ENCODE measurements at regions not wholly inside any gene's neighbourhood (a gene's known extent, or its start where the extent isn't known, plus 50 kb on each side); places are given as distances from the start of the nearest gene placed in this dataset.
A peak's percentile ranks its signal among the peaks of the same experiment; 100 is the strongest.

DNA sequence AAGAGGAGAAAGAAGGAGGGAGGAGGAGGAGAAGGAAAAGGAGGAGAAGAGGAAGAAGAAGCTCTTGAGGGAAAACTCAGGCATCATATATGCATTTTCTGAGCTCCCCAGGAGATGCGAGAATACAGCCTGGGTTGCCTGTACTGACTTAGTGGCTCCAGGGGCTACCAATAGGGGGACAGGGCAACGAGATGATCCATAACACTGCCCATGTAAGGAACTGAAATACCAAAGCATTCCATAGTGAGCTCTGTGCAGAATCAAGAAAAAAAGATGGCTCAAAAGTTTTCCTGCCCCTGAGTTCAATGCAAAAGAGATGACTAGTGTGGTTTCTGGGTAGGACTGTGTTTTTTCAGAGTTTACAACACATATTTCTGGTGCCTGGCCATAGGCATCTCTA lies 258.7 kb downstream of the ALDH8A1 start:
- DNase-seq (ENCODE audit: extremely low read depth in 1 of 11, low read depth in 9 of 11, low spot score in 4 of 11), result no peak

- DNase-seq (ENCODE audit: extremely low read depth in 1 of 11, low read depth in 9 of 11, low spot score in 4 of 11), result no peak
Measured at GRCh38 chr6:134690048-134690447, 259.9 kb downstream of the ALDH8A1 start.

GRCh38 chr6:134689641-134690040 lies 260.3 kb downstream of the ALDH8A1 start:
- DNase-seq (ENCODE audit: extremely low read depth in 1 of 11, low read depth in 9 of 11, low spot score in 4 of 11), result no peak

- no peak for DNase-seq (ENCODE audit: extremely low read depth in 1 of 11, low read depth in 9 of 11, low spot score in 4 of 11)
Measured at GRCh38 chr6:134689177-134689576, 260.7 kb downstream of the ALDH8A1 start.

- DNase-seq (ENCODE audit: extremely low read depth in 1 of 11, low read depth in 9 of 11, low spot score in 4 of 11), result no peak
Measured at GRCh38 chr6:134686071-134686470, 263.8 kb downstream of the ALDH8A1 start.

GRCh38 chr6:134684423-134684795 lies 265.5 kb downstream of the ALDH8A1 start:
- DNase-seq (ENCODE audit: extremely low read depth in 1 of 11, low read depth in 9 of 11, low spot score in 4 of 11), result no peak

GRCh38 chr6:134683783-134684422 lies 266.0 kb downstream of the ALDH8A1 start:
- DNase-seq (ENCODE audit: extremely low read depth in 1 of 11, low read depth in 9 of 11, low spot score in 4 of 11), result no peak

DNA sequence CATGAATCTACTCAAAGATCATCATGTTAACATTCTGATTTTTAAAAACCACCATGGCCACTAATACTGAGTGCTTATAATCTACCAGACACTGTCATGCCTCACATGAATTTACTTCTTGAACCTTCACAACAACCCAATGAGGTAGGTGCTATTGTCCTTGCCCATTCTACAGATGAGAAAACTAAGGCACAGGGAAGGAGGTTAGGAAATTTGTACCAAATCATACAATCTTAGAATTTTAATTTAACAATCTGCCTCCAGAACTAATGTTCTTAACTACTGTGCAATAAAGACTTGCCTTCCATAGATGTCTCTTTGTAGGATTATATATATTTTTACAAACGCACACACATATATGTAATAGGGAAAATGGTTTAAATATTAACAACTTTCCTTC lies 269.5 kb downstream of the ALDH8A1 start:
- no peak for DNase-seq (ENCODE audit: extremely low read depth in 1 of 11, low read depth in 9 of 11, low spot score in 4 of 11)

DNA sequence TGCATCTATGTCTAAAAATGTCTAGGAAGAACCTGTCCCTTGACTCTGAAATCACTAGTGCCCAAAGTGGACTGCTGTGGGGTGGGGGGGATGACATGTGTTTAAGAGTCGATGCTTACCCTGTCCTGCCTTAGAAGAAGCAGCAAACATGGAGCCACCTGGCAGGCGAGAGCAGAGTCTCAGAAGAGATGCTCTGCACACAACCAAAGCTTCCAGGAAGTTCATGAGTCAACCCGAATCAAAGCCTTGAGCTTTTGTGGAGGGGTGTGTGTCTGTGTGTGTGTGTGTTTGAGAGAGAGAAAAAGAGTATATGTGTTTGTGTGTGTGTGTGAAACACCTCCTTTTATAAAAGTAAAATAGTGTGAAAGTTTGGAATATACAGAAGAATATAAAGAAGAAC lies 269.9 kb downstream of the ALDH8A1 start:
- no peak for DNase-seq (ENCODE audit: extremely low read depth in 1 of 11, low read depth in 9 of 11, low spot score in 4 of 11)

DNA sequence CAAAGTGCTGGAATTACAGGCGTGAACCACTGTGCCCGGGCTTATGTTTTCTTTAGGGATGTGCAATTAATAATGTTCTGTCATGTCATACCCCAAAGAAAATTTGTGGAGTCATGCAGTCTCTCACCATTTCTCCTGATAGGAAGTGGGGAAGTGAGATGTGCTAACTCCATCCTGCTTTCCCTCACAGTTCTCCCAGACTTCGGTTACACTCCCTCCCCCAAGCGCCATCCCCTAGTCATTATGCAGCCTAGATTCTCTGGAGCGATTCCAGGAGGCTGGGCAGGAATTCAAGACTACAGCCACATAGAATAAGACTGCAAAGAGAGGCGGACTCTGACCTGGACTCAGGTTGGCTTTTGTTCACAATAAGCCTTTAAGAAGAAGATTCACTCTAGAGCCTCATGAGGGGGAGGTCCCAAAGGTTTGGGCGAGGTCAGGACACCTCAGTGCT lies 271.4 kb downstream of the ALDH8A1 start:
- peak in 8 of 11 donors; percentile 22 to 82 (median 51) for DNase-seq (ENCODE audit: extremely low read depth in 1 of 11, low read depth in 9 of 11, low spot score in 4 of 11)

DNA sequence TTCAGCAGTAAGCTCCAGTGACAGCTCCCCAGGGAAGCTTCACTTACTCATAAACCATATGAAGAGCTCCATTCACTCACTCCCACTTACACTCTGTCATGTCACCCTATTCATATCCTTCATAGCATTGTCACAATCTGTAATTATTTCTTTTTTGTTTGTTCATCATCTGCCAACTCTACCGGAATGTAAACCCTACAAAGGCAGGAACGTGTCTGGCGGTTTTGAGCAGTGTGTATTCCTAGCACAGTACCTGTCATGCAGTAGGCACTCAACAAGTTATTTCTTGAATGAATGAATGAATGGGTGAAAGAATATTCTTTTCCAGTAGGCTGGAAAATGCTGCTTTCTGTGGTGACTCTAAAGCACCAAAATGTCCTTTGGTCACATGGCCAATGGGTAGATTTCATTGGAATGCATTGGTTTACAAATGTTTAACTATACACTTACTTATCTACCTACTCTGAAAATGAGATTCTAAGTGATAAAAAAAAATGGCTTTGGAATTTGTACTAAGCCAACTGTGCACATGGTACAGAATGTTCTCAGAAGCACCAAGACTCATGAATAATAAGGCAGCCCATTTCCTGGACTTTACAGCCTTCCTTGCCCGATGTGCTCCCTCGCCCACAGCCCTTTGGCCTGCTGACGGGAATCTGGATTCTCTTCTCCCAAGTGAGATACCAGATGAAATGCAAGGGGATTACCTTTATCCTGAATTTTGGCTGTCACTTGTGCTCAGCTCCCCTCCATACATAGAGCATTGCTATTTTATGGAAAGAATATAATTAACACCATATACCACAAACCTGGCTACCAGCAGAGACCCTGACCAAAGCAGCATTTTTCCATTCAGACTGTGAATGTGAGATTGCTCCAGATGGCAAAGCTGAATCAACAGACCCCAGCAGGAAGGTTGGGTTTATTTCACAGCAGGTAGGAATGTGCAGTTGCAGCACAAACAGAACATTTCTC lies 273.3 kb downstream of the ALDH8A1 start:
- DNase-seq (ENCODE audit: extremely low read depth in 1 of 11, low read depth in 9 of 11, low spot score in 4 of 11), result no peak

GRCh38 chr6:134675110-134676054 lies 274.5 kb downstream of the ALDH8A1 start:
- DNase-seq (ENCODE audit: extremely low read depth in 1 of 11, low read depth in 9 of 11, low spot score in 4 of 11), result no peak

DNA sequence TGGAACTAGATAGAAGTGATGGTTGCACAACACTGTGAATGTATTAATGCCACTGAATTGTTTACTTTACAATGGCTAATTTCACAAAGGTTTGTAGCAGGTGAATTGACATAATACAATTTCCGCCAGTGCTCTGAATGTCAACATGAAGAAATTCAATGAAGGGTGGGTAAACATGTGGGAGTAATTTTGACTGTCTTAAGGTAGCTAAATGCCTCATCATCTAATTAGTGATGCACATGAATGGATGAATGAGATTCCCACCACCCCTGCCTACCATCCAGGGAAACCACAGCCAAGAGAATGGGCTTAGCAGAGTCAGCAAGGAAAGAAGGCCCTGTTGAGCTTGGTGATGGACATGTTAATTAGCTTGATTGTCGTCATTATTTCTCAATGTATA lies 275.3 kb downstream of the ALDH8A1 start:
- no peak for DNase-seq (ENCODE audit: extremely low read depth in 1 of 11, low read depth in 9 of 11, low spot score in 4 of 11)

GRCh38 chr6:134669485-134669884 lies 280.4 kb downstream of the ALDH8A1 start:
- peak in 1 of 11 donors; percentile 33 for DNase-seq (ENCODE audit: extremely low read depth in 1 of 11, low read depth in 9 of 11, low spot score in 4 of 11)

- no peak for DNase-seq (ENCODE audit: extremely low read depth in 1 of 11, low read depth in 9 of 11, low spot score in 4 of 11)
Measured at GRCh38 chr6:134667111-134667510, 282.8 kb downstream of the ALDH8A1 start.

- no peak for DNase-seq (ENCODE audit: extremely low read depth in 1 of 11, low read depth in 9 of 11, low spot score in 4 of 11)
Measured at GRCh38 chr6:134666125-134666524, 283.8 kb downstream of the ALDH8A1 start.

- no peak for DNase-seq (ENCODE audit: extremely low read depth in 1 of 11, low read depth in 9 of 11, low spot score in 4 of 11)
Measured at GRCh38 chr6:134665029-134665723, 284.7 kb downstream of the ALDH8A1 start.

DNA sequence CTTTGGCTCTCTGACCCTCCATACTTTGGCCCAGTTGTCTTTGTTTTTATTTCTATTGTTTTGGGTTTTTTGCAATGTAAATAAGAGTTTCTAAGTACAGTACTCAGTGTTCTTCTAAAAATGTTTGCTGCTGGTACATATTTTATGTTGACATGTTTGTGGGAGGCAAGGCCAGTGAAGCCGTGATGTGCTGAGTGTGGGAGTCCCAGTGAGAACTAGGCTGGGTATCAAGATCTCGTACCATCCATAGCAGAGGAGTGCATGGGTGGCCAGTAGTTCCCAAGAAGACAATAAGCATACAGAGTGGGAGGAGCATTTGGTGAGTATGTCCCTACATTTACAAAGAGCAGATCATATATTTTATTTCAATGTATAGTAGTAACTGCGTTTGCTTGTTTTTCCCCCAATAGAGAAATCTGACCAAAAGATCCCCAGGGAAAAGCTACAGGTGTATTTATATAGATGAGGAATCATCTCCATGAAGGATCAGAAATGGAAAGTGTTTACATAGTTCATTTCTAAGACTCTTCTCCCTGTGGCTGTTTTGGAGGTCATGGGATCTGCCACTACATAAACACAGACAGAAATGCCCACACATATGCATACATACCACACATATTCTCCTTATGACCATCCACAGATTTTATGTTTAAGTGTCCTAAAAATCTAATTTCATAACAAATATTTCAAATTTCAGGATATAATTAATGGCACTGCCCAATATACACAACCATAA lies 285.9 kb downstream of the ALDH8A1 start:
- no peak for DNase-seq (ENCODE audit: extremely low read depth in 1 of 11, low read depth in 9 of 11, low spot score in 4 of 11)

All from renal cortex interstitium (tissue), 11 donors.